MV-4-11 (cell line): ENCODE measurements at regions not wholly inside any gene's neighbourhood (a gene's known extent, or its start where the extent isn't known, plus 50 kb on each side); places are given as distances from the start of the nearest gene placed in this dataset.
"Not testable (repeated sequence)": the region's sequence is repeated elsewhere in the genome, so short reads cannot be mapped to it uniquely, and the experiment has no call there.

ENCODE experiments used
- DNase-seq: peaks from one replicate; lab custom pipeline; 2025; lab: John Stamatoyannopoulos, UW

GRCh38 chr17:14621826-14622614, 321.1 kb downstream of the HS3ST3B1 start:
- DNase-seq, result peak; percentile 97

GRCh38 chr17:14619821-14620220, 318.9 kb downstream of the HS3ST3B1 start:
- no peak for DNase-seq

- DNase-seq, result no peak
Observed at GRCh38 chr17:14616528-14616927, 315.6 kb downstream of the HS3ST3B1 start.

- peak; percentile 100 for DNase-seq
Observed at GRCh38 chr17:14605267-14605599, 304.4 kb downstream of the HS3ST3B1 start.

- peak; percentile 99 for DNase-seq
Observed at GRCh38 chr17:14604591-14605266, 303.8 kb downstream of the HS3ST3B1 start.

GRCh38 chr17:14596224-14596623, 295.3 kb downstream of the HS3ST3B1 start:
- DNase-seq, result no peak

GRCh38 chr17:14595656-14596055, 294.8 kb downstream of the HS3ST3B1 start:
- no peak for DNase-seq

GRCh38 chr17:14594690-14595089, 293.8 kb downstream of the HS3ST3B1 start:
- DNase-seq, result no peak

- DNase-seq, result no peak
Observed at GRCh38 chr17:14593956-14594355, 293.1 kb downstream of the HS3ST3B1 start.

GRCh38 chr17:14590459-14591250, 289.8 kb downstream of the HS3ST3B1 start:
- DNase-seq, result peak; percentile 58

- no peak for DNase-seq
Observed at GRCh38 chr17:14585099-14585498, 284.2 kb downstream of the HS3ST3B1 start.

- DNase-seq, result no peak
Observed at GRCh38 chr17:14582996-14583395, 282.1 kb downstream of the HS3ST3B1 start.

- DNase-seq, result no peak
Observed at GRCh38 chr17:14581186-14581830, 280.4 kb downstream of the HS3ST3B1 start.

GRCh38 chr17:14580499-14580898, 279.6 kb downstream of the HS3ST3B1 start:
- no peak for DNase-seq

- DNase-seq, result no peak
Observed at GRCh38 chr17:14579716-14580115, 278.8 kb downstream of the HS3ST3B1 start.

GRCh38 chr17:14575471-14575953, 274.6 kb downstream of the HS3ST3B1 start:
- DNase-seq, result no peak

- DNase-seq, result not testable (repeated sequence)
Observed at GRCh38 chr17:14560325-14560724, 259.4 kb downstream of the HS3ST3B1 start.

- DNase-seq, result no peak
Observed at GRCh38 chr17:14559264-14560119, 258.6 kb downstream of the HS3ST3B1 start.

GRCh38 chr17:14557480-14557879, 256.6 kb downstream of the HS3ST3B1 start:
- DNase-seq, result peak; percentile 96

GRCh38 chr17:14553847-14554246, 253.0 kb downstream of the HS3ST3B1 start:
- DNase-seq, result no peak

GRCh38 chr17:14552306-14552705, 251.4 kb downstream of the HS3ST3B1 start:
- peak; percentile 38 for DNase-seq
